ENCODE measurements at regions not wholly inside any gene's neighbourhood (a gene's known extent, or its start where the extent isn't known, plus 50 kb on each side); places are given as distances from the start of the nearest gene placed in this dataset.
"Not testable (repeated sequence)": the region's sequence is repeated elsewhere in the genome, so short reads cannot be mapped to it uniquely, and the experiment has no call there.

GRCh38 chr5:106085136-106085535 lies 1585.6 kb downstream of the EFNA5 start:
- CTCF ChIA-PET, result no interaction called here
- Mint-ChIP-seq H3K4me1 (no peaks in the 10 kb centered on the region), H3K36me3 (no peaks in the 10 kb centered on the region), H3K27me3 (no peaks in the 10 kb centered on the region), H3K27ac (no peak overlapping the region), H3K4me3 (no peak overlapping the region), H3K9me3 (peaks cover 8 to 17% (median 8%) of the 10 kb centered on the region in 3 donors)
- WGBS (ENCODE audit: insufficient coverage), result no CpG with 5 or more reads among the region's 1 CpG
- POLR2A ChIA-PET, result no interaction called here
- Histone ChIP-seq H3K4me1 (ENCODE audit: control insufficient read depth in 1 of 2, extremely low read depth in 1 of 2, insufficient read depth in 2 of 2, low read length in 2 of 2) (no peaks in the 10 kb centered on the region), H3K27ac (ENCODE audit: low read length) (no peak overlapping the region), H3K4me3 (ENCODE audit: control insufficient read depth in 1 of 2, extremely low read depth in 1 of 2, low read length in 1 of 2) (no peak overlapping the region), H3K9me3 (no peaks in the 10 kb centered on the region), H3K27me3 (replicated peaks in 1 of 2; ENCODE audit: control insufficient read depth in 2 of 2, extremely low read depth in 1 of 2, insufficient read depth in 2 of 2, low read length in 1 of 2) (no peaks in the 10 kb centered on the region), H3K36me3 (ENCODE audit: control insufficient read depth in 2 of 2, extremely low read depth in 1 of 2, insufficient read depth in 1 of 2, low read length in 1 of 2) (no peaks in the 10 kb centered on the region)
- DNase-seq (no peak), ATAC-seq (replicated peaks in 1 of 4) (no peak)

- POLR2A ChIA-PET, result no interaction called here
- H3K27ac ChIP-seq (ENCODE audit: low read length), result no peak overlapping the region
- Mint-ChIP-seq H3K4me3 (no peak overlapping the region), H3K27ac (no peak overlapping the region), H3K27me3 (no peaks in the 10 kb centered on the region), H3K4me1 (no peaks in the 10 kb centered on the region), H3K9me3 (peaks cover 6 to 13% (median 8%) of the 10 kb centered on the region in 3 donors), H3K36me3 (no peaks in the 10 kb centered on the region)
- no peak overlapping the region for H3K4me3 ChIP-seq (ENCODE audit: control insufficient read depth in 1 of 2, extremely low read depth in 1 of 2, low read length in 1 of 2)
- H3K9me3 ChIP-seq, result no peaks in the 10 kb centered on the region
- DNase-seq (no peak), ATAC-seq (replicated peaks in 1 of 4) (no peak)
- no peaks in the 10 kb centered on the region for H3K27me3 ChIP-seq (replicated peaks in 1 of 2; ENCODE audit: control insufficient read depth in 2 of 2, extremely low read depth in 1 of 2, insufficient read depth in 2 of 2, low read length in 1 of 2)
- H3K4me1 ChIP-seq (ENCODE audit: control insufficient read depth in 1 of 2, extremely low read depth in 1 of 2, insufficient read depth in 2 of 2, low read length in 2 of 2), result no peaks in the 10 kb centered on the region
- H3K36me3 ChIP-seq (ENCODE audit: control insufficient read depth in 2 of 2, extremely low read depth in 1 of 2, insufficient read depth in 1 of 2, low read length in 1 of 2), result no peaks in the 10 kb centered on the region
- CTCF ChIA-PET, result no interaction called here
- WGBS (ENCODE audit: insufficient coverage), result 67% methylated on average over 1 of the region's 1 CpG
Observed at GRCh38 chr5:106080535-106080934, 1590.2 kb downstream of the EFNA5 start.

GRCh38 chr5:106076655-106077054 lies 1594.1 kb downstream of the EFNA5 start:
- Mint-ChIP-seq H3K4me3 (no peak overlapping the region), H3K4me1 (no peaks in the 10 kb centered on the region), H3K27ac (no peak overlapping the region), H3K36me3 (no peaks in the 10 kb centered on the region), H3K27me3 (no peaks in the 10 kb centered on the region), H3K9me3 (peaks cover 3 to 5% (median 4%) of the 10 kb centered on the region in 3 donors)
- CTCF ChIA-PET, result no interaction called here
- 60% methylated on average over 1 of the region's 4 CpGs for WGBS (ENCODE audit: insufficient coverage)
- ATAC-seq (replicated peaks in 1 of 4) (no peak), DNase-seq (no peak)
- no peak overlapping the region for H3K27ac ChIP-seq (ENCODE audit: low read length)
- no peaks in the 10 kb centered on the region for H3K9me3 ChIP-seq
- H3K4me3 ChIP-seq (ENCODE audit: control insufficient read depth in 1 of 2, extremely low read depth in 1 of 2, low read length in 1 of 2), result no peak overlapping the region
- no peaks in the 10 kb centered on the region for H3K4me1 ChIP-seq (ENCODE audit: control insufficient read depth in 1 of 2, extremely low read depth in 1 of 2, insufficient read depth in 2 of 2, low read length in 2 of 2)
- no peaks in the 10 kb centered on the region for H3K27me3 ChIP-seq (replicated peaks in 1 of 2; ENCODE audit: control insufficient read depth in 2 of 2, extremely low read depth in 1 of 2, insufficient read depth in 2 of 2, low read length in 1 of 2)
- H3K36me3 ChIP-seq (ENCODE audit: control insufficient read depth in 2 of 2, extremely low read depth in 1 of 2, insufficient read depth in 1 of 2, low read length in 1 of 2), result no peaks in the 10 kb centered on the region
- POLR2A ChIA-PET, result no interaction called here

GRCh38 chr5:106072208-106072607 lies 1598.5 kb downstream of the EFNA5 start:
- no peak overlapping the region for H3K4me3 Mint-ChIP-seq
- H3K27me3 ChIP-seq (replicated peaks in 1 of 2; ENCODE audit: control insufficient read depth in 2 of 2, extremely low read depth in 1 of 2, insufficient read depth in 2 of 2, low read length in 1 of 2), result no peaks in the 10 kb centered on the region
- CTCF ChIA-PET, result no interaction called here
- no peak overlapping the region for H3K27ac Mint-ChIP-seq
- H3K27me3 Mint-ChIP-seq, result no peaks in the 10 kb centered on the region
- no peaks in the 10 kb centered on the region for H3K4me1 ChIP-seq (ENCODE audit: control insufficient read depth in 1 of 2, extremely low read depth in 1 of 2, insufficient read depth in 2 of 2, low read length in 2 of 2)
- DNase-seq (no peak), ATAC-seq (replicated peaks in 1 of 4) (no peak)
- H3K9me3 Mint-ChIP-seq, result peaks cover 5 to 22% (median 11%) of the 10 kb centered on the region in 3 donors
- no CpG with 5 or more reads among the region's 2 CpGs for WGBS (ENCODE audit: insufficient coverage)
- no peak overlapping the region for H3K4me3 ChIP-seq (ENCODE audit: control insufficient read depth in 1 of 2, extremely low read depth in 1 of 2, low read length in 1 of 2)
- peaks cover 3% of the 10 kb centered on the region for H3K9me3 ChIP-seq
- H3K36me3 Mint-ChIP-seq, result no peaks in the 10 kb centered on the region
- no peaks in the 10 kb centered on the region for H3K4me1 Mint-ChIP-seq
- POLR2A ChIA-PET, result no interaction called here
- no peak overlapping the region for H3K27ac ChIP-seq (ENCODE audit: low read length)
- no peaks in the 10 kb centered on the region for H3K36me3 ChIP-seq (ENCODE audit: control insufficient read depth in 2 of 2, extremely low read depth in 1 of 2, insufficient read depth in 1 of 2, low read length in 1 of 2)

- no peak for DNase-seq
- Histone ChIP-seq H3K4me1 (ENCODE audit: control insufficient read depth in 1 of 2, extremely low read depth in 1 of 2, insufficient read depth in 2 of 2, low read length in 2 of 2) (no peaks in the 10 kb centered on the region), H3K36me3 (ENCODE audit: control insufficient read depth in 2 of 2, extremely low read depth in 1 of 2, insufficient read depth in 1 of 2, low read length in 1 of 2) (no peaks in the 10 kb centered on the region), H3K4me3 (ENCODE audit: control insufficient read depth in 1 of 2, extremely low read depth in 1 of 2, low read length in 1 of 2) (no peak overlapping the region), H3K27ac (ENCODE audit: low read length) (no peak overlapping the region), H3K9me3 (no peaks in the 10 kb centered on the region), H3K27me3 (replicated peaks in 1 of 2; ENCODE audit: control insufficient read depth in 2 of 2, extremely low read depth in 1 of 2, insufficient read depth in 2 of 2, low read length in 1 of 2) (no peaks in the 10 kb centered on the region)
- no peaks in the 10 kb centered on the region for H3K36me3 Mint-ChIP-seq
- no CpG with 5 or more reads among the region's 1 CpG for WGBS (ENCODE audit: insufficient coverage)
- no peak overlapping the region for H3K4me3 Mint-ChIP-seq
- H3K4me1 Mint-ChIP-seq, result no peaks in the 10 kb centered on the region
- ChIA-PET CTCF (no interaction called here), POLR2A (no interaction called here)
- peaks cover 2 to 6% (median 3%) of the 10 kb centered on the region in 3 donors for H3K9me3 Mint-ChIP-seq
- ATAC-seq (replicated peaks in 1 of 4), result no peak
- H3K27me3 Mint-ChIP-seq, result no peaks in the 10 kb centered on the region
- H3K27ac Mint-ChIP-seq, result no peak overlapping the region
Observed at GRCh38 chr5:106047341-106047740, 1623.4 kb downstream of the EFNA5 start.

- H3K27ac Mint-ChIP-seq; H3K27ac ChIP-seq (ENCODE audit: low read length); POLR2A ChIA-PET; H3K36me3 Mint-ChIP-seq; H3K27me3 ChIP-seq (replicated peaks in 1 of 2; ENCODE audit: control insufficient read depth in 2 of 2, extremely low read depth in 1 of 2, insufficient read depth in 2 of 2, low read length in 1 of 2); ATAC-seq (replicated peaks in 1 of 4); H3K27me3 Mint-ChIP-seq; H3K9me3 ChIP-seq; DNase-seq; H3K4me1 ChIP-seq (ENCODE audit: control insufficient read depth in 1 of 2, extremely low read depth in 1 of 2, insufficient read depth in 2 of 2, low read length in 2 of 2); H3K4me3 Mint-ChIP-seq; H3K4me1 Mint-ChIP-seq; H3K36me3 ChIP-seq (ENCODE audit: control insufficient read depth in 2 of 2, extremely low read depth in 1 of 2, insufficient read depth in 1 of 2, low read length in 1 of 2); CTCF ChIA-PET; H3K4me3 ChIP-seq (ENCODE audit: control insufficient read depth in 1 of 2, extremely low read depth in 1 of 2, low read length in 1 of 2): not testable (repeated sequence)
- WGBS (ENCODE audit: insufficient coverage), result 50% methylated on average over 1 of the region's 2 CpGs
- peaks cover 8 to 17% (median 13%) of the 10 kb centered on the region in 3 donors for H3K9me3 Mint-ChIP-seq
Observed at GRCh38 chr5:106032069-106032468, 1638.7 kb downstream of the EFNA5 start.

GRCh38 chr5:106028314-106028713 lies 1642.4 kb downstream of the EFNA5 start:
- CTCF ChIA-PET, result no interaction called here
- no peak for ATAC-seq (replicated peaks in 1 of 4)
- no peaks in the 10 kb centered on the region for H3K36me3 Mint-ChIP-seq

More at GRCh38 chr5:106028314-106028713, 1642.4 kb downstream of the EFNA5 start:
- H3K27ac ChIP-seq (ENCODE audit: low read length), result no peak overlapping the region
- no CpG with 5 or more reads among the region's 3 CpGs for WGBS (ENCODE audit: insufficient coverage)
- H3K36me3 ChIP-seq (ENCODE audit: control insufficient read depth in 2 of 2, extremely low read depth in 1 of 2, insufficient read depth in 1 of 2, low read length in 1 of 2), result no peaks in the 10 kb centered on the region
- H3K9me3 Mint-ChIP-seq, result peaks cover 5 to 27% (median 18%) of the 10 kb centered on the region in 3 donors
- DNase-seq, result no peak
- H3K4me3 ChIP-seq (ENCODE audit: control insufficient read depth in 1 of 2, extremely low read depth in 1 of 2, low read length in 1 of 2), result no peak overlapping the region
- no peaks in the 10 kb centered on the region for H3K27me3 ChIP-seq (replicated peaks in 1 of 2; ENCODE audit: control insufficient read depth in 2 of 2, extremely low read depth in 1 of 2, insufficient read depth in 2 of 2, low read length in 1 of 2)
- no peaks in the 10 kb centered on the region for H3K4me1 ChIP-seq (ENCODE audit: control insufficient read depth in 1 of 2, extremely low read depth in 1 of 2, insufficient read depth in 2 of 2, low read length in 2 of 2)
- no peaks in the 10 kb centered on the region for H3K4me1 Mint-ChIP-seq
- H3K4me3 Mint-ChIP-seq, result no peak overlapping the region
- no peaks in the 10 kb centered on the region for H3K9me3 ChIP-seq
- no peak overlapping the region for H3K27ac Mint-ChIP-seq
- H3K27me3 Mint-ChIP-seq, result no peaks in the 10 kb centered on the region
- POLR2A ChIA-PET, result no interaction called here

Measured in T-cell (primary cell).